Testis (tissue), 2 donors: ENCODE measurements at regions not wholly inside any gene's neighbourhood (a gene's known extent, or its start where the extent isn't known, plus 50 kb on each side); places are given as distances from the start of the nearest gene placed in this dataset.

Source experiments
- DNase-seq: peaks from one replicate; pipeline ENCODE4 v3.0.0-alpha.2; 2019
- H3K27ac ChIP-seq, 2 donors: fragments of 200-600 bp; sonication (generic); one replicate each; pipeline ENCODE4 v1.5.1; 2019
- H3K27me3 ChIP-seq: fragments of 200-600 bp; sonication (generic); one replicate; pipeline ENCODE4 v1.5.1; 2019
- H3K36me3 ChIP-seq: fragments of 200-600 bp; sonication (generic); one replicate; pipeline ENCODE4 v1.5.1; 2017; ENCODE audit warnings: low read depth; ENCODE audit errors: missing control alignments
- H3K4me1 ChIP-seq: fragments of 200-600 bp; sonication (generic); one replicate; pipeline ENCODE4 v1.5.1; 2019
- H3K4me3 ChIP-seq, 2 donors: fragments of 200-600 bp; sonication (generic); one replicate each; pipeline ENCODE4 v1.5.1; 2017 to 2019
- H3K9me3 ChIP-seq: fragments of 200-600 bp; sonication (generic); one replicate; pipeline ENCODE4 v1.5.1; 2017
- CTCF ChIP-seq, 3 experiments: fragments of 450-650 bp in 2 of 3; fragments of 200-600 bp in 1 of 3; sonication (generic) in 1 of 3; IDR thresholded peaks; one replicate each; pipeline ENCODE4 v1.5.1; 2016 to 2019; ENCODE audit warnings: antibody characterized with exemption in 3 of 3, mild to moderate bottlenecking in 2 of 3, moderate library complexity in 1 of 3
- POLR2A ChIP-seq: fragments of 450-650 bp; IDR thresholded peaks from one replicate; pipeline ENCODE4 v1.6.1; 2017; ENCODE audit warnings: antibody characterized with exemption, mild to moderate bottlenecking, moderate library complexity
- WGBS, 2 donors: methylation state at CpG; one replicate each; pipeline ENCODE4 v1.1.5; 2018; 5-methylcytosine and 5-hydroxymethylcytosine counted together
- intact Hi-C: fragments of 100-400 bp; cut with DNase I; formaldehyde crosslinking; loops from one replicate; pipeline ENCODE4 v1.15.1; 2023; ENCODE audit warnings: low total_unique reads

GRCh38 chr5:2022436-2022835 lies 139.7 kb upstream of the IRX4 start:
- no peaks in the 10 kb centered on the region for H3K9me3 ChIP-seq
- no peaks in the 10 kb centered on the region for H3K36me3 ChIP-seq
- H3K27ac ChIP-seq, result no peak overlapping the region
- TF ChIP-seq CTCF (IDR thresholded peaks at IDR 0.05) (no peak), POLR2A (no peak)
- WGBS, 2 donors, result 89 to 90% methylated on average over 5 of the region's 5 CpGs
- no peak overlapping the region for H3K4me3 ChIP-seq
- intact Hi-C loops, result no loop called here
- no peaks in the 10 kb centered on the region for H3K4me1 ChIP-seq
- no peaks in the 10 kb centered on the region for H3K27me3 ChIP-seq
- no peak for DNase-seq

DNA sequence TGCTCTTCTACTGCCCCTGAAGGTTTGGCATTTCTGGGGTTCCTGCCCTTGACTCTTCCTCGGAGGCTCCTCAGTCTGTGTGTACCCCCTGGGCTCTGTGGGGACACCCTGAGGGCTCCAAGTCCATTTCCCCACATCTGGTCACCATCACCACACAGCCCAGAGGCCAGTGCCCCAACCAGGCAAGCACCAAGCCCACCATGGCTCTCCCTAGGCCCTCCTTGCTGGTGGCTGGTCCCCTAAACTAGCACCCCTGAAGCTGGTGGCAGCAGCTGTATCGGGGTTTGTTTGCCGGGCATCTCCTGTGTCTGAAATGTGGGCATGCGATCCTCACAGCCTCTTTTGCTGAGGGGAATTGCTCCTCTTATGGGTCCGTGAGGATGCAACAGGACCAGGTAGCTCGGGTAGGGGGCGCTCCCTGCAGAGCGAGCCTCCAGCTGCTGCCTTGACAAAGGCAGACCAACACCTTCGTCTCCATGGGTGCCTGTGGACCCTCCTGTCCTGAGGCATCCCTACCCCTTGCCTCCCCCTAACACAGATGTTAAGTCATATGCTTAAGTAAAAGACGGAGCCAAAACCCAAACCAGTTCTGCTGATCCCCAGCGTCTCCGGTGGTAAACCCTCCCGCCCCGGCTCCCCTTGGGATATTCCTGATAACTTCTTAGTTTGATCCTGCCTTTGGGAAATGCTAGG lies 138.9 kb upstream of the IRX4 start:
- H3K27me3 ChIP-seq, result no peaks in the 10 kb centered on the region
- H3K27ac ChIP-seq, result no peak overlapping the region
- no peaks in the 10 kb centered on the region for H3K4me1 ChIP-seq
- no peaks in the 10 kb centered on the region for H3K9me3 ChIP-seq
- DNase-seq, result no peak
- intact Hi-C loops, result no loop called here
- no peaks in the 10 kb centered on the region for H3K36me3 ChIP-seq
- WGBS, 2 donors, result 86 to 96% methylated on average over 6 to 14 of the region's 14 CpGs
- H3K4me3 ChIP-seq, result no peak overlapping the region
- TF ChIP-seq POLR2A, result no peak
- TF ChIP-seq CTCF (IDR thresholded peaks at IDR 0.05), result no peak

GRCh38 chr5:2020730-2021129 lies 138.0 kb upstream of the IRX4 start:
- no peak overlapping the region for H3K4me3 ChIP-seq
- DNase-seq, result no peak
- 87 to 89% methylated on average over 11 of the region's 11 CpGs for WGBS, 2 donors
- no peaks in the 10 kb centered on the region for H3K27me3 ChIP-seq
- TF ChIP-seq CTCF (IDR thresholded peaks at IDR 0.05) (no peak), POLR2A (no peak)
- intact Hi-C loops, result no loop called here
- no peaks in the 10 kb centered on the region for H3K9me3 ChIP-seq
- no peaks in the 10 kb centered on the region for H3K36me3 ChIP-seq
- H3K27ac ChIP-seq, result no peak overlapping the region
- H3K4me1 ChIP-seq, result no peaks in the 10 kb centered on the region

GRCh38 chr5:2019716-2020115 lies 137.0 kb upstream of the IRX4 start:
- no peak overlapping the region for H3K4me3 ChIP-seq
- no peaks in the 10 kb centered on the region for H3K27me3 ChIP-seq
- no peaks in the 10 kb centered on the region for H3K36me3 ChIP-seq
- no peak overlapping the region for H3K27ac ChIP-seq
- H3K4me1 ChIP-seq, result no peaks in the 10 kb centered on the region
- 80 to 91% methylated on average over 5 to 9 of the region's 9 CpGs for WGBS, 2 donors
- no peaks in the 10 kb centered on the region for H3K9me3 ChIP-seq
- no peak for TF ChIP-seq CTCF (IDR thresholded peaks at IDR 0.05)
- no peak for TF ChIP-seq POLR2A
- no peak for DNase-seq
- intact Hi-C loops, result no loop called here

GRCh38 chr5:2018390-2018724 lies 135.6 kb upstream of the IRX4 start:
- WGBS, 2 donors, result 53 to 54% methylated on average over 6 of the region's 6 CpGs
- no peak for DNase-seq
- intact Hi-C loops, result no loop called here

More at GRCh38 chr5:2018390-2018724, 135.6 kb upstream of the IRX4 start:
- Histone ChIP-seq H3K27ac (no peak overlapping the region), H3K9me3 (no peaks in the 10 kb centered on the region), H3K4me1 (no peaks in the 10 kb centered on the region), H3K27me3 (no peaks in the 10 kb centered on the region), H3K4me3 (no peak overlapping the region), H3K36me3 (no peaks in the 10 kb centered on the region)
- TF ChIP-seq CTCF (IDR thresholded peaks at IDR 0.05), result no peak
- TF ChIP-seq POLR2A, result no peak
